SK-N-SH (cell line): ENCODE measurements at regions not wholly inside any gene's neighbourhood (a gene's known extent, or its start where the extent isn't known, plus 50 kb on each side); places are given as distances from the start of the nearest gene placed in this dataset.

Experiments
- CTCF ChIA-PET: fragments of 300-600, 350-600 bp; formaldehyde crosslinking; extraction: SDS; loops from one replicate; lab custom pipeline; 2021; lab: Yijun Ruan, JAX
- POLR2A ChIA-PET: fragments of 350-600 bp; sonication (Branson Sonifier 250); formaldehyde crosslinking; extraction: SDS; loops from one replicate; lab custom pipeline; 2020; ENCODE audit warnings: antibody characterized with exemption, inconsistent platforms; lab: Yijun Ruan, JAX
- DNase-seq: peaks from one replicate; pipeline ENCODE4 v3.0.0; 2012
- H2AFZ ChIP-seq: fragments of 200-600 bp; sonication (generic); 2 replicates; pipeline ENCODE4 v1.8.1; 2016; ENCODE audit warnings: antibody characterized with exemption, mild to moderate bottlenecking, low read depth
- H3F3A ChIP-seq: fragments of 200-600 bp; sonication (generic); replicated peaks from 2 replicates; pipeline ENCODE3; 2016; ENCODE audit warnings: antibody characterized with exemption, mild to moderate bottlenecking; ENCODE audit not compliant: insufficient read depth
- H3K27ac ChIP-seq, 2 experiments: fragments of 200-500 bp in 1 of 2; fragments of 200-600 bp in 1 of 2; sonication (Bioruptor generic) in 1 of 2; sonication (generic), shearing (Covaris generic) in 1 of 2; 2 replicates each; pipeline versions ENCODE4 v1.5.1 to v1.6.1; 2014 to 2016; ENCODE audit warnings: low read depth in 2 of 2, inconsistent platforms in 1 of 2, low read length in 1 of 2, mild to moderate bottlenecking in 1 of 2, mixed read lengths in 1 of 2
- H3K27me3 ChIP-seq: fragments of 200-600 bp; sonication (generic), shearing (Covaris generic); 2 replicates; pipeline ENCODE4 v1.6.1; 2016; ENCODE audit warnings: mixed run types; ENCODE audit not compliant: insufficient read depth
- H3K36me3 ChIP-seq, 2 experiments: fragments of 200-500 bp in 1 of 2; fragments of 200-600 bp in 1 of 2; sonication (Bioruptor generic) in 1 of 2; sonication (generic) in 1 of 2; replicated peaks in 1 of 2; 2 replicates each; pipeline versions ENCODE3 to v1.5.1; 2014 to 2016; ENCODE audit warnings: low read length in 1 of 2, mild to moderate bottlenecking in 1 of 2; ENCODE audit not compliant: insufficient read depth in 2 of 2, control insufficient read depth in 1 of 2
- H3K4me1 ChIP-seq, 2 experiments: fragments of 200-500 bp in 1 of 2; fragments of 200-600 bp in 1 of 2; sonication (Bioruptor generic) in 1 of 2; sonication (generic), shearing (Covaris generic) in 1 of 2; 2 replicates each; pipeline versions ENCODE4 v1.5.1 to v1.6.1; 2014 to 2016; ENCODE audit warnings: low read depth in 1 of 2, low read length in 1 of 2, mixed run types in 1 of 2; ENCODE audit not compliant: insufficient read depth in 2 of 2, control insufficient read depth in 1 of 2
- H3K4me2 ChIP-seq: fragments of 200-600 bp; sonication (generic), shearing (Covaris generic); 2 replicates; pipeline ENCODE4 v1.6.1; 2017; ENCODE audit warnings: mixed run types
- H3K4me3 ChIP-seq, 2 experiments: fragments of 200-500 bp in 1 of 2; fragments of 200-600 bp in 1 of 2; sonication (Bioruptor generic) in 1 of 2; sonication (generic), shearing (Covaris generic) in 1 of 2; 2 replicates each; pipeline versions ENCODE4 v1.5.1 to v1.8.1; 2014 to 2016; ENCODE audit warnings: low read depth in 2 of 2, inconsistent platforms in 1 of 2, low read length in 1 of 2, mild to moderate bottlenecking in 1 of 2, mixed read lengths in 1 of 2, moderate library complexity in 1 of 2
- H3K79me2 ChIP-seq: fragments of 200-600 bp; sonication (generic); 2 replicates; pipeline ENCODE4 v1.8.1; 2017; ENCODE audit warnings: mild to moderate bottlenecking; ENCODE audit not compliant: insufficient read depth
- H3K9ac ChIP-seq: fragments of 200-600 bp; sonication (generic); 2 replicates; pipeline ENCODE4 v1.6.1; 2017; ENCODE audit warnings: mixed run types
- H3K9me2 ChIP-seq: fragments of 200-600 bp; sonication (generic); 2 replicates; pipeline ENCODE4 v1.6.1; 2017; ENCODE audit warnings: mixed run types
- H3K9me3 ChIP-seq: fragments of 200-600 bp; sonication (generic); 2 replicates; pipeline ENCODE4 v1.6.1; 2017; ENCODE audit warnings: mixed run types, mild to moderate bottlenecking, moderate library complexity
- H4K20me1 ChIP-seq: fragments of 200-600 bp; sonication (generic); 2 replicates; pipeline ENCODE4 v1.6.1; 2017; ENCODE audit warnings: mild to moderate bottlenecking, mixed run types; ENCODE audit not compliant: insufficient read depth
- CHD2 ChIP-seq: fragments of 150-350 bp; IDR thresholded peaks from 2 replicates; pipeline ENCODE4 v1.6.1; 2018; ENCODE audit warnings: low read length; ENCODE audit not compliant: partially characterized antibody
- CTCF ChIP-seq: fragments of 200-600 bp; sonication (generic); IDR thresholded peaks from 2 replicates; pipeline ENCODE4 v1.6.1; 2017; ENCODE audit warnings: antibody characterized with exemption, mild to moderate bottlenecking, moderate library complexity
- EZH2phosphoT487 ChIP-seq: fragments of 200-600 bp; sonication (generic); IDR thresholded peaks from 2 replicates; pipeline ENCODE4 v1.6.1; 2017; ENCODE audit warnings: low read depth, mixed run types, mild to moderate bottlenecking, antibody characterized with exemption, moderate library complexity, borderline replicate concordance
- FOSL2 ChIP-seq: IDR thresholded peaks from 2 replicates; pipeline ENCODE4 v1.4.0; 2012; ENCODE audit warnings: low read depth, mild to moderate bottlenecking, moderate library complexity, borderline replicate concordance
- FOXJ3 ChIP-seq: sonication (generic); formaldehyde crosslinking; IDR thresholded peaks from 2 replicates; pipeline ENCODE4 v1.5.1; 2020; ENCODE audit warnings: mild to moderate bottlenecking, missing genetic modification reagents
- GABPA ChIP-seq: IDR thresholded peaks from 2 replicates; pipeline ENCODE4 v1.4.0; 2012; ENCODE audit warnings: low read depth, mild to moderate bottlenecking
- GATA2 ChIP-seq: sonication (generic); formaldehyde crosslinking; IDR thresholded peaks from 2 replicates; pipeline ENCODE4 v1.5.0; 2020; ENCODE audit warnings: mild to moderate bottlenecking, missing genetic modification reagents
- JUND ChIP-seq: IDR thresholded peaks from 2 replicates; pipeline ENCODE4 v1.4.0; 2012
- MEF2A ChIP-seq: IDR thresholded peaks from 2 replicates; pipeline ENCODE4 v1.4.0; 2012; ENCODE audit warnings: low read depth, borderline replicate concordance
- NFIC ChIP-seq: IDR thresholded peaks from 2 replicates; pipeline ENCODE4 v1.4.0; 2012; ENCODE audit warnings: borderline replicate concordance
- RXRA ChIP-seq: IDR thresholded peaks from 2 replicates; pipeline ENCODE4 v1.4.0; 2012; ENCODE audit warnings: low read depth, mild to moderate bottlenecking, borderline replicate concordance
- TCF12 ChIP-seq: IDR thresholded peaks from 2 replicates; pipeline ENCODE4 v1.4.0; 2012
- TEAD4 ChIP-seq: IDR thresholded peaks from 2 replicates; pipeline ENCODE4 v1.4.0; 2012; ENCODE audit warnings: mild to moderate bottlenecking, borderline replicate concordance; ENCODE audit not compliant: insufficient read depth
- YY1 ChIP-seq: IDR thresholded peaks from 2 replicates; pipeline ENCODE4 v1.4.0; 2012; ENCODE audit warnings: low read depth, mild to moderate bottlenecking
- ZBTB33 ChIP-seq: IDR thresholded peaks from 2 replicates; pipeline ENCODE4 v1.4.0; 2012; ENCODE audit warnings: low read depth, borderline replicate concordance
- WGBS: methylation state at CpG from one replicate; pipeline ENCODE4 v1.1.6; 2017; ENCODE audit warnings: low lambda C conversion rate; 5-methylcytosine and 5-hydroxymethylcytosine counted together
- TF ChIP-seq, protein P1 (sequence below): IDR thresholded peaks from 2 replicates; pipeline ENCODE4 v1.4.0; 2012; ENCODE audit warnings: low read depth

GRCh38 chrX:10728806-10729389, 108.5 kb upstream of the MID1 start:
- no peak for DNase-seq
- H3K9me2 ChIP-seq, result no peaks in the 10 kb centered on the region
- H3K9ac ChIP-seq, result no peak overlapping the region
- H3K4me2 ChIP-seq, result no peak overlapping the region
- no peaks in the 10 kb centered on the region for H3F3A ChIP-seq
- H3K36me3 ChIP-seq, result no peaks in the 10 kb centered on the region
- POLR2A ChIA-PET, result no interaction called here
- no peak overlapping the region for H3K4me3 ChIP-seq
- no peaks in the 10 kb centered on the region for H3K9me3 ChIP-seq
- no peak overlapping the region for H3K27ac ChIP-seq
- WGBS, result 58% methylated on average over 12 of the region's 12 CpGs
- H2AFZ ChIP-seq, result no peak overlapping the region
- H3K4me1 ChIP-seq, result no peaks in the 10 kb centered on the region
- H3K27me3 ChIP-seq, result no peaks in the 10 kb centered on the region
- TF ChIP-seq RXRA, result no peak
- TF ChIP-seq, all 33 proteins: peak for 0
- H3K79me2 ChIP-seq, result no peaks in the 10 kb centered on the region
- CTCF ChIA-PET, result no interaction called here
- H4K20me1 ChIP-seq, result no peaks in the 10 kb centered on the region

GRCh38 chrX:10739426-10739825, 119.0 kb upstream of the MID1 start:
- CTCF ChIA-PET, result interaction anchor here (0.7 to 1.0 kb wide), 2 partner anchors 15 to 549 kb away, joined by 3 to 5 read pairs; no protein-coding TSS in a partner anchor
- Histone ChIP-seq H3K4me1 (peaks cover 0 to 8% of the 10 kb centered on the region in 2 experiments; a peak in 2 of 4 replicates), H2AFZ (no peak overlapping the region), H3K9me3 (no peaks in the 10 kb centered on the region), H4K20me1 (no peaks in the 10 kb centered on the region), H3K79me2 (no peaks in the 10 kb centered on the region), H3K27ac (no peak overlapping the region), H3K27me3 (no peaks in the 10 kb centered on the region), H3K9me2 (no peaks in the 10 kb centered on the region), H3K4me3 (no peak overlapping the region), H3F3A (no peaks in the 10 kb centered on the region), H3K9ac (no peak overlapping the region), H3K4me2 (no peak overlapping the region), H3K36me3 (no peaks in the 10 kb centered on the region)
- POLR2A ChIA-PET, result no interaction called here
- 20% methylated on average over 1 of the region's 1 CpG for WGBS
- TF ChIP-seq FOXJ3 (CRISPR knock-in tag), result no peak
- TF ChIP-seq FOSL2, result no peak
- TF ChIP-seq, protein P1, sequence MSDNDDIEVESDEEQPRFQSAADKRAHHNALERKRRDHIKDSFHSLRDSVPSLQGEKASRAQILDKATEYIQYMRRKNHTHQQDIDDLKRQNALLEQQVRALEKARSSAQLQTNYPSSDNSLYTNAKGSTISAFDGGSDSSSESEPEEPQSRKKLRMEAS, result no peak
- TF ChIP-seq CTCF, result no peak
- no peak for TF ChIP-seq CHD2
- TF ChIP-seq GABPA, result no peak
- no peak for TF ChIP-seq EZH2phosphoT487
- TF ChIP-seq YY1, result no peak
- TF ChIP-seq MEF2A, result no peak
- no peak for TF ChIP-seq TEAD4
- no peak for TF ChIP-seq TCF12
- TF ChIP-seq GATA2 (CRISPR knock-in tag), result no peak
- no peak for TF ChIP-seq JUND
- TF ChIP-seq ZBTB33, result no peak
- TF ChIP-seq NFIC, result no peak
- DNase-seq, result no peak
